HG03108 (cell line): ENCODE measurements at regions not wholly inside any gene's neighbourhood (a gene's known extent, or its start where the extent isn't known, plus 50 kb on each side); places are given as distances from the start of the nearest gene placed in this dataset.
"Not testable (repeated sequence)": the region's sequence is repeated elsewhere in the genome, so short reads cannot be mapped to it uniquely, and the experiment has no call there.

Experiments
- ATAC-seq: cut with Tn5 transposase; IDR thresholded peaks from one replicate; pipeline ENCODE4 v1.9.1; 2021; ENCODE audit warnings: moderate library complexity; ENCODE audit not compliant: unreplicated experiment

- ATAC-seq: no peak
These were observed 99.8 kb downstream of the ESM1 start for GRCh38 chr5:54885636-54886035.

- ATAC-seq: no peak
These were observed 101.2 kb downstream of the ESM1 start for GRCh38 chr5:54884195-54884536.

- no peak for ATAC-seq
These were observed 101.8 kb downstream of the ESM1 start for GRCh38 chr5:54883374-54884194.

DNA sequence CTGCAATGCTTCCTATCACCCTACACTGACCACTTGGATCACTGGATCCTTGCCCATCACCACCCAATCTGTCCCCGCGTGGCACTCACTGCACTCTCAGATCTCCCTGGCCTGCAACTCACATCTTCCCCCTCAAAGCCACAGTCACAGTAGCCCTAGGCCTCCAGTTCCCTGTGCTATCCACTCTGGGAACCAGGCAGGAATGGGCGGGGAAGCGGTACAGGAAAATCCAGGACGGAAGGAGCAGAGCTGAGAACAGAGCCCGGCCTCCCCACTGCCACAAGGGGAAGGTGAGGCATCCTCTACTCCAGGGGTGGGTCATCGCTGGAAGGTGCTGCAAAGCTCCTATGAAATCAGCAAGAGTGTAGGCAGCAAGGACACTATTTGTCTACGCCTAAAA is 102.6 kb downstream of the ESM1 start:
- no peak for ATAC-seq

DNA sequence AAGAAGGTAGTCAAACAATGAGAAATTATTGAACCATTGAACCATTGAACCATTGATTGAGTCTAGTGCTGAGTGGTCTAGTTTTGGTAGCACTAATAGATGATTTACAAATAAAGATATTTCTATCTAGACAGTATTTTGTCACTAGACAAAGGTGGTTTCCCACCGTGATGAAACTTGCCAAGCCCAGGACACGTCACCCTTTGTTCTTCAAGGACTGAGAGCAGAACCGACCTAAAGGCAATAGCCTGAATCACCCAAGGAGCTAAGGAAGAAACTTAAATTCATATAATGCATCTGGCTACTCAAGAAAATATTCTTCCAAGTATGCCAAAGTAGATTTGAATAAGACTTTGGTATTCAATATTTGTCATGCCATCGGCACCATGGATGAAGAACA is 103.3 kb downstream of the ESM1 start:
- ATAC-seq: no peak

DNA sequence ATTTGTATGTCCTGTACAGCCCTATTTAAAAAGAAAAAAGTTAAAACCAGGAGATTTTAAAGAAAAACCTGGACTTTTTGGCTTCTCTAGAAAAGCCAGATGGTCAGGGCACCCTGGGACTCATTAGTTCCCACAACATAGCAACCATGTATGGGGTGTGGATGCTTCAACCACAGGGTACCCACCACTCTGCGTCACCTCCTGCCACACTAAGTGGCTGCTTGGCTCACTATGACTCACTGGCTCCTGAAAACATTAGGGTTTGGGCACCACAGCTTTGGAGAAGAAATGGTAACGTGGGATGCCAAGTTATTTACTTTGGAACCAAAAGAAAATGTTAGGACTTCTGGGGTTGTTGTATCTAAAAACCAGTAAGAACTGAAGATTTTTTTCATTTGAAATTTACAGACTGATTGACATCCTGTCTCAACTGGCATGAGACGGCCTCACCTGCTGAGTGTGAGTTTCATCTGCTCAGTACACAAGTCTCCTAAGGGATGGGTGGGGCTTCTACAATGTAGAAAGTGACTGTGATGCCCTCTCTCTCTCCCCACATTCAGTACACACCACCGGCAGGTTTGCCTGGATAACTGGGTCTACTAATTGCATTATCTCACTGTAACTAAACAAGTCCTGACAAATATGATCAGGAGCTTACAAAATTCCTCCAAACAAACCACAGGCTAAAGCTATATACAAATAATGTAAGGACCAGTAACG is 103.9 kb downstream of the ESM1 start:
- no peak for ATAC-seq

- ATAC-seq: no peak
These were observed 108.4 kb downstream of the ESM1 start for GRCh38 chr5:54876976-54877375.

DNA sequence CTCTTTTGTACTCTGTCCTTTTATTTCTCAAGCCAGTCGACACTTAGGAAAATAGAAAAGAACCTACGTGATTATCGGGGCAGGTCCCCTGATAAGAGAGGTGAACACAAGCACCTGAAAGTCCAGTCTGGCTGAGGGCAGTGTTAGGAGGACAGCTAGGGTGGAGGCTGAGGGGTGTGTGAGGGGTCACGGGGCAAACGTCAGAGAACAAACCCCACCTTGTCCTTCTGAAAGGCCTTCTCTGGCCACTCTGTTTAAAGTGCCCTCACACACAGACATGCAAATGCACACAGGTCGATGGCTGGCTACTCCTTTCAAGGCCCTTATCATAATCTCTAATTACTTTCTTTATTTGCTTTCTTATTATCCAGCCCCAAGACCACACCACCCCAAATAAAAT is 108.8 kb downstream of the ESM1 start:
- ATAC-seq: no peak

DNA sequence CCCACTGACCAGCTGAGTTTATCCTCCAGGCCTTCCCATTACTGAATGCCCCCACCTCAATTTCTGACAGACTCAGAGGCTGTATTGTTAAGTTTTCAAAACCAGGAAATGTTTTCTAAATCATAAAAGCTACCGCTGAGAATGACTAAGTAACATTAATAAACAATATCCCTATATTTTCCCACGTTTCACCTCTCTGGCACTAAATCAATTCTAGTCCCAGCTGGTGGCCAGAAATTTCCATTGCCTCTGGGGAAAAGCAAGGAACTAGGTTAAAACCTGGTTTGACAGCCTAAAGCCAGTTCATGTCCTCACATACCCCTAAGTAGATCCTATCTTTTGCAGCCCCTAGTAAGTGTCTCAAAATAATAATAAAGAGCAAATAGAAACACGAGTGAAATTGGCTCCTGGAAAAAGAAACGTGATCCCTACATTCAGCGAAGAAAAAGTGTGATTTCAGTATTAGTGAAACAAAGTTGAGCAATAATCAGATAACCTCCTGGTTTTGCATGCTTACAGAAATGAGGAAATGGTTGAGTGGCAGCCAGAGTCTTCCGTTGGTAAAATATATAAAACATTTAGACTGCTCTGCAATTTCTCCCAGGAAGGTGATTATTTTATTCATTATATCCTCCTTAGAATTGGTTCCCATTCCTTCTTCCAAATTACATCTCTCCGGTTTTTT is 110.9 kb downstream of the ESM1 start:
- no peak for ATAC-seq

DNA sequence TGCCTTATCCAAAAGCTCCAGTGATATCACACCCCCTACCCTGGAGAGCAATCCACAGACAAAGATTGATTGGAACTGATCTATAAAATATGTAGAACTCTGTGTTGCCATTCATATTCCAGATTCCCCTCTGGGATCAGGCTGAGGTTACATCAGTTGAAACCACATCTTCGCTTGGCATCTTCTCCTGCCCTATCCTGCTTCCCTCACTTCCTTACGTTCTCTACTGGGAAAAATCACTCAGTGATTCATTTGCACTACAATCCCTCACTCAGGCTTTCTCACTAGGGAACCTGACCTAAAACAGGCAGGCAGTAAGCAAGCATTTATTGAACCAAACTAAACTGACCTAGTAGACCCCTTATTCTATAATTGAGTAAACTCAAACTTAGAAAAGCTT is 111.7 kb downstream of the ESM1 start:
- ATAC-seq: no peak

DNA sequence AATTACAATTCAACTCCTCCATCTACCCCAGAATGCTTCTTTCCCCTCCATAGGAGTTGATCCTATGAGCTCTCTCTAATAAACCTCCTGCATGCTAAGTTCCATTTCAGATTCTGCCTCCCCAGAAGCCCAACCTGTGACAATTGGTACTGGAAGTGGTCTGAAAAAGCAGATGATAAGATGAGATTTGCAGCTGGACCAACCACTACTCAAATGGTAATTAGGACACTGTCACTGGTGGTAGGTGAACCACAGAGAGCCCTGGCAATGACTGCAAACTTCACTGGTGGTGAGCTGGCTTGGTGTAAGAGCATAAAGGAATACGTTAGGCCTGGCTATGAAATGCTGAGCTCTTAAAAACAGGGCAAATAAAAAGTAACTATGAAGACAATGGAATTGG is 112.6 kb downstream of the ESM1 start:
- ATAC-seq: no peak

DNA sequence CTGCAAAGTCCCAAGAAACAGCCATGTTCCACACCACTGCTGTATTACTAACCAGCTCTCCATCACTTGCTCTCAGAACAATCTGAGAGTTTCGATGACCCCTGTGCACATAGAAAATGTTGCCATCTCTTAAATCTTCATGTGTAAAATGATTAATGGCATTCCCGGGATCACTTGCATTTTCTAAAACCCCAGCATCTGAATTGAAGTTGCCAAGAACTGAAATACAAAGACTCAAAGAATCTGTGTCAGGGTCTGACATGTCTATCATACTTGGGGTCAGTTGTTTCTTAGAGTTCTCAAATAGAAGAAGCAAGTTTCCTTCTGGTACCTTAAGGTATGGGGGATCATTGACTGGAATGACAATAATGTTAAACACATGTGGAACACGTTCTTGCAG is 115.1 kb downstream of the ESM1 start:
- no peak for ATAC-seq

GRCh38 chr5:54869691-54870090 is 115.7 kb downstream of the ESM1 start:
- no peak for ATAC-seq

DNA sequence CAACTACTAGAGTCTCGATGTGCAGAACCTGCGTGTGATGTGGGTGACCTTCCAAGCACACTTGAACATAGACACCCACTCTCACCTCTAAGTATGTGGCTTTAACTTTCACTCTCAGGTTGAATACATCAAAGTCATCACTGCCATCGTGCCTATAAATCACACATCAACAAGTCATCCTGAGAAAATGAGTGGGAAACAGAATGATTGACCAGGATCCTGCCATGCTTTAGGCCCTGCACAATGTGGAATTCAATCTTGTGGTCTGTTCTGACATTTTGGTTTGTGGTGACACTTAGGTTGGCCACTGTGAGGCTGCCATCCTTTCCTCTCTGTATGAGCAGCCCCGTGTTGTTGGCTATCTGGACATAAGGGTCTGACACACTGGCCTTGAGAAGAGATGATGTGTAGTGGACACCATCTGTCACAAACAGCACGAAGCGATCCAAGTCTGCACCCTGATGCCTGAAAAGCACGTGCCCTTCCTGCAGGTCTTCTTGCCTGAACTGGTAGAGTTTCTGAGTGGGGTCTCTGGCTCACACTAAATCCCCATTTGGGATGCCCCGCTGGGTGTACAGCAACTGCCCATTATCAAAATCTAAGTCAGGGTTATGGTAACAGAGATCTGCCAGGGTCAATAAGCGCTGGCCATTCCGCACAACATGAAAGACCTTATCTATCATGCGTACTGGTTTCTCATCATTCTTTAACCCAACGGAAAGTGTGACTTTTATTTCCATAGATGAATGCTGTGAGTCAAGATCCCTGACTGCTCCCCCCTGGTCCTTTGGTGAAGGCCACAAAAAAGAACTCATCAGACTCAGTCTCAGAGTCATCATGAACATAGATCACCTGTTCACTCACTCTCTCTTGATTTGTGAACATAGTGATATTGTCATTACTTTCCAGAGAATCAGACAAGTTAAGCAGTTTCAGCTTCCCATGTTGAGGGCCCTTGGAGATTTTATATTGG is 116.6 kb downstream of the ESM1 start:
- no peak for ATAC-seq

- ATAC-seq: no peak
These were observed 118.0 kb downstream of the ESM1 start for GRCh38 chr5:54867310-54867944.

DNA sequence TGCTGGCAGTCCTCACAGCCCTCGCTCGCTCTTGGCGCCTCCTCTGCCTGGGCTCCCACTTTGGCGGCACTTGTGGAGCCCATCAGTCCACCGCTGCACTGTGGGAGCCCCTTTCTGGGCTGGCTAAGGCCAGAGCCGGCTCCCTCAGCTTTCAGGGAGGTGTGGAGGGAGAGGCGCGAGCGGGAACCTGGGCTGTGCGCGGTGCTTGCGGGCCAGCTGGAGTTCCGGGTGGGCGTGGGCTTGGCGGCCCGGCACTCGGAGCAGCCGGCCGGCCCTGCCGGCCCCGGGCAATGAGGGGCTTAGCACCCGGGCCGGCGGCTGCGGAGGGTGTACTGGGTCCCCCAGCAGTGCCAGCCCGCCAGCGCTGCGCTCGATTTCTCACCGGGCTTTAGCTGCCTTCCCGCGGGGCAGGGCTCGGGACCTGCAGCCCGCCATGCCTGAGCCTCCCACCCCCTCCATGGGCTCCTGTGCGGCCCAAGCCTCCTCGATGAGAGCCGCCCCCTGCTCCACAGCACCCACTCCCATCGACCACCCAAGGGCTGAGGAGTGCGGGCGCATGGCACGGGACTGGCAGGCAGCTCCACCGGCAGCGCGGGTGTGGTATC is 120.4 kb downstream of the ESM1 start:
- ATAC-seq: not testable (repeated sequence)

- no peak for ATAC-seq
These were observed 123.4 kb downstream of the ESM1 start for GRCh38 chr5:54862036-54862435.

- no peak for ATAC-seq
These were observed 124.0 kb downstream of the ESM1 start for GRCh38 chr5:54861212-54861894.

- ATAC-seq: no peak
These were observed 125.1 kb downstream of the ESM1 start for GRCh38 chr5:54860321-54860720.
